Ovary (tissue), 3 donors: ENCODE measurements at regions not wholly inside any gene's neighbourhood (a gene's known extent, or its start where the extent isn't known, plus 50 kb on each side); places are given as distances from the start of the nearest gene placed in this dataset.

Experiments used
- POLR2A ChIP-seq: fragments of 450-650 bp; IDR thresholded peaks from one replicate; pipeline ENCODE4 v1.6.1; 2017; ENCODE audit warnings: antibody characterized with exemption, mild to moderate bottlenecking, moderate library complexity
- TF ChIP-seq, protein P1 (sequence below), 3 donors: fragments of 450-650 bp in 2 of 3; fragments of 200-600 bp in 1 of 3; IDR thresholded peaks; one replicate each; pipeline versions ENCODE4 v1.5.1 to v1.8.0; 2016 to 2022; ENCODE audit warnings: antibody characterized with exemption in 3 of 3, mild to moderate bottlenecking in 1 of 3
- donor health status: DM: no; HTN: no; CAD: no.

DNA sequence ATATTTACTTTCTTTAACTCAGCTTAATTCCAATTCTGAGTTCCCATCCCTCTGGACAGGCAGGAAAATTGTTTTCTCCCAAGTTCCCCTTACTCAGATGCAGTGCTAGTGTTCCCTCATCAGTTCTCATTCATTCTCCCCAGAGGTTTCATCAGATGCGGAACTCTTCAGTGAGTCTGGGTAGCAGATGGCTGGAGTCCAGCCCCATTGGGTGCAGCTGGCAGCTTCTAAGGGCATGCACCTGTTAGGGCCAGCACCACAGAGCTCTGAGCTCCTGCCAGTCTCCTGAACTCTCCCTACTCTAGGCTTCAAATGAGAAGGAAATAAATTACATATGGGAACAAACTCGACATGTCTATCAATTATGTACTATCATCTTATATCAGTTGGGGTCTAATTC is 76.6 kb downstream of the SOD2 start:
- TF ChIP-seq, protein P1, sequence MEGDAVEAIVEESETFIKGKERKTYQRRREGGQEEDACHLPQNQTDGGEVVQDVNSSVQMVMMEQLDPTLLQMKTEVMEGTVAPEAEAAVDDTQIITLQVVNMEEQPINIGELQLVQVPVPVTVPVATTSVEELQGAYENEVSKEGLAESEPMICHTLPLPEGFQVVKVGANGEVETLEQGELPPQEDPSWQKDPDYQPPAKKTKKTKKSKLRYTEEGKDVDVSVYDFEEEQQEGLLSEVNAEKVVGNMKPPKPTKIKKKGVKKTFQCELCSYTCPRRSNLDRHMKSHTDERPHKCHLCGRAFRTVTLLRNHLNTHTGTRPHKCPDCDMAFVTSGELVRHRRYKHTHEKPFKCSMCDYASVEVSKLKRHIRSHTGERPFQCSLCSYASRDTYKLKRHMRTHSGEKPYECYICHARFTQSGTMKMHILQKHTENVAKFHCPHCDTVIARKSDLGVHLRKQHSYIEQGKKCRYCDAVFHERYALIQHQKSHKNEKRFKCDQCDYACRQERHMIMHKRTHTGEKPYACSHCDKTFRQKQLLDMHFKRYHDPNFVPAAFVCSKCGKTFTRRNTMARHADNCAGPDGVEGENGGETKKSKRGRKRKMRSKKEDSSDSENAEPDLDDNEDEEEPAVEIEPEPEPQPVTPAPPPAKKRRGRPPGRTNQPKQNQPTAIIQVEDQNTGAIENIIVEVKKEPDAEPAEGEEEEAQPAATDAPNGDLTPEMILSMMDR (IDR thresholded peaks at IDR 0.05) = no peak
- no peak for TF ChIP-seq POLR2A
